CD4-positive, alpha-beta T cell treated with Interleukin-21 for 1 hour (primary cell): ENCODE measurements at regions not wholly inside any gene's neighbourhood (a gene's known extent, or its start where the extent isn't known, plus 50 kb on each side); places are given as distances from the start of the nearest gene placed in this dataset.
A peak's percentile ranks its signal among the peaks of the same experiment; 100 is the strongest.
"Not testable (repeated sequence)": the region's sequence is repeated elsewhere in the genome, so short reads cannot be mapped to it uniquely, and the experiment has no call there.

Source experiments
- DNase-seq: peaks from one replicate; pipeline ENCODE4 v3.0.0-alpha.2; 2020

GRCh38 chr3:30539206-30539605 lies 67.2 kb upstream of the TGFBR2 start:
- DNase-seq = no peak

DNA sequence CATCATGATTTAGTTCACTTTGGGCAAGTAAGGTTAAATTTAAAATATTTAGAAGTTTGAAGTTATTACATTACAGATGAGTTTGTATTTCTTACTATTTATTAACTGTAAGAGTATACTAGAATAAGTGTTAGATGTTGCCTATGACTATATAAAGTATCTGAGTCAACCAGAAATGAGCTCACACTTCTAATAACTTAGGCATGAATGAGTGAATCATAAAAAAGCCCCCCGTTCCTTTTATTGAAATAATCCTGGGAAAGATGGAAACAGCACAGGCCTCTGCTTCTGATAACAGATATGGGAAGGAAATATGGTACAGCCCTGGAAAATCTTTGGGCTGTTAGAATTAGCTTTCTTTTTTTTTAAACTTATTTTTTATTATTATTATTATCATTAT lies 66.6 kb upstream of the TGFBR2 start:
- DNase-seq = no peak

DNA sequence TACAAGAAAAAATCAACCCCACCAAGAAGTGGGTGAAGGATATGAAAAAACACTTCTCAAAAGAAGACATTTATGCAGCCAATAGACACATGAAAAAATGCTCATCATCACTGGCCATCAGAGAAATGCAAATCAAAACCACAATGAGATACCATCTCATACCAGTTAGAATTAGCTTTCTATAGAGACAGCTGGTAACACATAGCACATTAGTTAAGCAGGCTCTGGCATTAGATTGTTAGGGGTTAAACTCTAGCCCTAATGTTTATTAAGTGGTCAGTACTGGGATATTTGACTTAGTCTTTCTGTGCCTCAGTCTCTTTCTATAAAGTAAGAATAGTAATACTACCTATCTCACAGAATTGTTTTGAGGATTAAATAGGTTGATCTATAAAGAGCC lies 65.2 kb upstream of the TGFBR2 start:
- not testable (repeated sequence) for DNase-seq

DNA sequence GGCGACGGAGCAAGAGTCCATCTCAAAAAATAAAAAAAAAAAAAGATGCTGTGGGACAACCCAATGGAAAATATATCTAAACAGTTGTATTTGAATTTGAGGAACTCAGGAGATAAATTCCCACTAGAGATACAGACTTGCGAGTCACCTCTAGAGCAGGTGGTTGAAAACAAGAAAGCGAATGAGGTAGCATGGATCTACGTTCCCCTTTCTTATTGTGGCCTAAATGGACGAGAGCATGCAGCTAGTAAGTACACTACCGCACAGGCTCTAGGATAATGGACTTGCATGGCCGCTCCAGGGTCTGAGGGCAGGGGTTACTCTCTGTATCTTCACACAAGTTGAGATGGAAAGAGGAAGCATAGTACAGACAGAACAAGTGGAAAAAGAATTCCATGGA lies 63.5 kb upstream of the TGFBR2 start:
- DNase-seq = no peak

GRCh38 chr3:30544812-30545211 lies 61.6 kb upstream of the TGFBR2 start:
- no peak for DNase-seq

DNA sequence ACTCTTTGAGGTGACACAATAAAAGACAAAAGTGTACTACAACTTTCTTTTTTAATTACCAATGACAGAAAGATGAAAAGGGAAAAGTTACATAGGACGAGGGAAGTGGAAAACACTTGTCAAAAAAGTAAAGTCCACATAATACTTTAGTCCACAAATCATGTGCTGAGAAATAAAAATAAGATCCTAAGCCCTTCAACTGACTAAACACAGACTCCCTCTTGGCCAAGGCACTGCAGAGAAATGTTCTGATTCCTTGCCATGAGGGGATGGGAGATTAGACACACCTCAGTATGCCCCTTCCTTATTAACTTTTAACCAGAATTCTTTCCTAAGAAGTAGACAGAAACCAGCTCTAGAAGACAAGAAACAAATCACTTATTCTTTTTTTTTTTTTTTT lies 59.5 kb upstream of the TGFBR2 start:
- no peak for DNase-seq

- no peak for DNase-seq
Measured at GRCh38 chr3:30547716-30548115, 58.7 kb upstream of the TGFBR2 start.

DNA sequence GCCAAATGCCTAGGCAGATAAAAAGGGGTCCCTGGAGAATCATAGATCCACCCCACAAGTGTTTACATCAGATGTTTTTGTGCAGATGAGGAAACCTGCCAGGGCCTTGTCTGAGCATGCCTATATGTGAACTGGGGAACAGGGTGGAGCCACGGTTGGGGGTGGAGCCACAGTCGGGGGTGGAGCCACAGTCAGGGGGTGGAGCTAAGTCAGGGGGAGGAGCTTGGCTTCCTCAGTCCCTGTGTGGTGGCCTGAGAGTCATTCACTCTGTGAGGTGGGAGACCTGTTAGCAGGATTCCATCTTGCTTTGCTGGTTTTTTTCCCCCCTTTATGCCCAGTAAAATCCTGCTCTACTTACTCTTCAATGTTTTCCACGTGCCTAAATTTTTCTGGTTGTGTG lies 57.8 kb upstream of the TGFBR2 start:
- DNase-seq = peak; percentile 18

- no peak for DNase-seq
Measured at GRCh38 chr3:30549600-30549999, 56.8 kb upstream of the TGFBR2 start.

- DNase-seq = no peak
Measured at GRCh38 chr3:30550246-30550645, 56.2 kb upstream of the TGFBR2 start.

DNA sequence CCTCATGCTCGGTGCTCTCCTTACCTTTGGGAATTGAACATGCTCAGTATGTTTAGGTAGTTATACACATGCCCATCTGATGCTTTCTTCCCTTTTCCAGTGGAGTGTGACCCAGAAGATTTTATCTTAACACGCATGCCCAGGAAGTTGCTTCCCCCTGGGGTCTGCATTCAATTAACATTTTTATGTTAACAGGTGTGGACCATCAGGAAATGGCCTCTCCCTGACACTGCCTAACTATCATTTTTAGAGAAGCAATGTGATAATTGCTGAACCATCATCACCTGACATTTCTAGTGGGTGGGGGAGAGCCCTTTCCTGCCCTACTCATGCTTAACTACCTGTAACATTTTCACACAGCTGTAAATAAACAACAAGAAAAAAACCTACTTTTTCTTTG lies 55.1 kb upstream of the TGFBR2 start:
- no peak for DNase-seq

- no peak for DNase-seq
Measured at GRCh38 chr3:30551927-30552326, 54.5 kb upstream of the TGFBR2 start.

GRCh38 chr3:30553641-30554316 lies 52.6 kb upstream of the TGFBR2 start:
- no peak for DNase-seq

DNA sequence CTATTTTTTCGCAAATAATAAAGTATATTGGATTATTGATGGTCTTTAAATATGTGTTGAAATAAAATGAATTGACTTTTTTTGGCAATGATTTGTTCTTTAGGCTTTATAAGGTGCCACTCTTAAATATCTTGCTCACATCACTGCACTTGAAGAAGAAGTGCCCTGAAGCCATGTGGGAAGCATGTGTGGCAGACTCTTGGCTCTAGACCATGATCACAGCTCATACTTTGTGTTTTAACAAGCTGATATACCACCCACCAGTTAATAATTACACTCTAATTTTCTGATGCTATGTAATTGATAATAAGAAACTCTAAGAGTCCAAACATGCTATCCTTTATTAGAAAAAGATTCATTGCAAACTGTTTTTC lies 52.1 kb upstream of the TGFBR2 start:
- DNase-seq = no peak

GRCh38 chr3:30555968-30556367 lies 50.4 kb upstream of the TGFBR2 start:
- no peak for DNase-seq
